HepG2 (cell line): ENCODE measurements at regions not wholly inside any gene's neighbourhood (a gene's known extent, or its start where the extent isn't known, plus 50 kb on each side); places are given as distances from the start of the nearest gene placed in this dataset.
A peak's percentile ranks its signal among the peaks of the same experiment; 100 is the strongest.

Experiments used
- CC2D1A ChIP-seq: sonication (generic); formaldehyde crosslinking; IDR thresholded peaks from 2 replicates; pipeline ENCODE4 v1.8.1; 2023; ENCODE audit warnings: mild to moderate bottlenecking, missing genetic modification reagents
- CREM ChIP-seq, 2 experiments: sonication (generic) in 1 of 2; formaldehyde crosslinking in 1 of 2; IDR thresholded peaks; 2 replicates each; pipeline versions ENCODE4 v1.4.0 to v1.6.1; 2016 to 2020; ENCODE audit warnings: antibody characterized with exemption in 1 of 2, mild to moderate bottlenecking in 1 of 2, missing genetic modification reagents in 1 of 2
- DMAP1 ChIP-seq: IDR thresholded peaks from 2 replicates; pipeline ENCODE4 v1.6.1; 2016
- ELF1 ChIP-seq: sonication (generic); formaldehyde crosslinking; IDR thresholded peaks from 2 replicates; pipeline ENCODE4 v1.4.0; 2020; ENCODE audit warnings: missing genetic modification reagents
- FOXP1 ChIP-seq, 2 experiments: fragments of 450-650 bp in 1 of 2; IDR thresholded peaks; 2 replicates each; pipeline ENCODE4 v1.6.1; 2017 to 2018; ENCODE audit warnings: antibody characterized with exemption in 1 of 2
- HMGA1 ChIP-seq: sonication (generic); formaldehyde crosslinking; conservative IDR thresholded peaks from 2 replicates; pipeline ENCODE4 v1.4.0; 2020; ENCODE audit warnings: missing genetic modification reagents
- KDM5A ChIP-seq: fragments of 200-600 bp; sonication (generic); IDR thresholded peaks from 2 replicates; pipeline ENCODE4 v1.7.0; 2018; ENCODE audit warnings: antibody characterized with exemption, mild to moderate bottlenecking, low read length, borderline replicate concordance
- MZF1 ChIP-seq: sonication (generic); formaldehyde crosslinking; IDR thresholded peaks from 2 replicates; pipeline ENCODE4 v1.8.1; 2023; ENCODE audit warnings: mild to moderate bottlenecking, missing genetic modification reagents, borderline replicate concordance
- SNAI1 ChIP-seq: sonication (generic); formaldehyde crosslinking; IDR thresholded peaks from 2 replicates; pipeline ENCODE4 v1.5.0; 2020; ENCODE audit warnings: mild to moderate bottlenecking, missing genetic modification reagents, borderline replicate concordance
- SP5 ChIP-seq: IDR thresholded peaks from 2 replicates; pipeline ENCODE4 v1.6.1; 2016; ENCODE audit warnings: low read depth, borderline replicate concordance
- TEAD2 ChIP-seq: sonication (generic); formaldehyde crosslinking; IDR thresholded peaks from 2 replicates; pipeline ENCODE4 v1.9.0; 2021; ENCODE audit warnings: missing genetic modification reagents
- TERF1 ChIP-seq: sonication (generic); formaldehyde crosslinking; IDR thresholded peaks from 2 replicates; pipeline ENCODE4 v1.8.0; 2022; ENCODE audit warnings: mild to moderate bottlenecking, missing genetic modification reagents, moderate library complexity
- TFDP1 ChIP-seq: IDR thresholded peaks from 2 replicates; pipeline ENCODE4 v1.6.1; 2016; ENCODE audit warnings: missing compliant biosample characterization, missing genetic modification reagents, borderline replicate concordance
- TSC22D2 ChIP-seq: sonication (generic); formaldehyde crosslinking; IDR thresholded peaks from 2 replicates; pipeline ENCODE4 v1.5.1; 2020; ENCODE audit warnings: missing genetic modification reagents, mild to moderate bottlenecking, borderline replicate concordance
- ZEB1 ChIP-seq: IDR thresholded peaks from 2 replicates; pipeline ENCODE4 v1.6.1; 2012; ENCODE audit warnings: mild to moderate bottlenecking, low read depth, inconsistent platforms; ENCODE audit not compliant: insufficient replicate concordance
- ZNF275 ChIP-seq: sonication (generic); formaldehyde crosslinking; IDR thresholded peaks from 2 replicates; pipeline ENCODE4 v1.8.0; 2022; ENCODE audit warnings: missing genetic modification reagents, mild to moderate bottlenecking, inconsistent platforms, borderline replicate concordance
- ZNF652 ChIP-seq: IDR thresholded peaks from 2 replicates; pipeline ENCODE4 v1.6.1; 2016; ENCODE audit warnings: low read depth, borderline replicate concordance
- ZSCAN21 ChIP-seq: sonication (generic); formaldehyde crosslinking; IDR thresholded peaks from 2 replicates; pipeline ENCODE4 v1.8.0; 2022; ENCODE audit warnings: mild to moderate bottlenecking, missing genetic modification reagents, moderate library complexity, borderline replicate concordance
- TF ChIP-seq, protein P1 (sequence below): IDR thresholded peaks from 2 replicates; pipeline ENCODE4 v1.6.1; 2016; ENCODE audit warnings: low read depth
- TF ChIP-seq, protein P2 (sequence below): sonication (generic); formaldehyde crosslinking; IDR thresholded peaks from 2 replicates; pipeline ENCODE4 v1.5.0; 2020; ENCODE audit warnings: missing genetic modification reagents
- TF ChIP-seq, protein P3 (sequence below): sonication (generic); formaldehyde crosslinking; IDR thresholded peaks from 2 replicates; pipeline ENCODE4 v1.5.1; 2020; ENCODE audit warnings: mild to moderate bottlenecking, missing genetic modification reagents

DNA sequence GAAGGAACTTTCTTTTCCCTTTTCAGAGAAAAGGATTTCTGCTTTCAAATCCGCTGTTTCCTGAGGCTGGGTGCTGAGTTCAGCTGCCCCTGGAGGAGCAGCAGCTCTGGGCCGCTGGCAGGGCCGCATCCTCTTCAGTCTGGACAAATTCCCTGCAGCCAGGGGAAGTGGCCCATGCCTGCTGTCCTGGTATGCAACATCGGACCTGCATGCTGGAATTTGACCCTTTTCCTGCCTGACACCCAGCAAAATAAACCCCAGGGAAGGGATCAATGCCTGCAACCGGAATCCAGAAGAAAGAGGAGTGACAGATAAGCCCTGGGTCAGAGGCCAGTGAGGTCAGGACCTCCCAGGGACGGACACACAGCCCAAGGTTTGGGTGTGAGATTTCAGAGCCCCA lies 54.1 kb upstream of the LINC01488 start (continued):
- TF ChIP-seq KDM5A (no peak), SNAI1 (CRISPR knock-in tag) (no peak), DMAP1 (0 out of 2 replicates have a peak, but pooled peaks have one; percentile 59), TERF1 (no peak), SP5 (CRISPR knock-in tag) (peak; percentile 78), TEAD2 (CRISPR knock-in tag) (no peak), TFDP1 (peak; percentile 26; the same call in 1 of the 2 replicates), FOXP1 (IDR thresholded peaks at IDR 0.05) (no peak), FOXP1 (CRISPR knock-in tag; IDR thresholded peaks at IDR 0.05) (peak; percentile 77), ZNF652 (CRISPR knock-in tag) (peak; percentile 71), CC2D1A (CRISPR knock-in tag) (no peak), HMGA1 (CRISPR knock-in tag) (no peak), ELF1 (CRISPR knock-in tag) (peak; percentile 54), MZF1 (CRISPR knock-in tag) (no peak), CREM (IDR thresholded peaks at IDR 0.05) (peak; percentile 57; the same call in 1 of the 2 replicates), CREM (CRISPR knock-in tag; IDR thresholded peaks at IDR 0.05) (no peak), ZNF275 (CRISPR knock-in tag) (0 out of 2 replicates have a peak, but pooled peaks have one; percentile 39), ZEB1 (peak; percentile 89), TSC22D2 (CRISPR knock-in tag) (no peak; the same call in 1 of the 2 replicates), ZSCAN21 (CRISPR knock-in tag) (0 out of 2 replicates have a peak, but pooled peaks have one; percentile 26)
- TF ChIP-seq, protein P1, sequence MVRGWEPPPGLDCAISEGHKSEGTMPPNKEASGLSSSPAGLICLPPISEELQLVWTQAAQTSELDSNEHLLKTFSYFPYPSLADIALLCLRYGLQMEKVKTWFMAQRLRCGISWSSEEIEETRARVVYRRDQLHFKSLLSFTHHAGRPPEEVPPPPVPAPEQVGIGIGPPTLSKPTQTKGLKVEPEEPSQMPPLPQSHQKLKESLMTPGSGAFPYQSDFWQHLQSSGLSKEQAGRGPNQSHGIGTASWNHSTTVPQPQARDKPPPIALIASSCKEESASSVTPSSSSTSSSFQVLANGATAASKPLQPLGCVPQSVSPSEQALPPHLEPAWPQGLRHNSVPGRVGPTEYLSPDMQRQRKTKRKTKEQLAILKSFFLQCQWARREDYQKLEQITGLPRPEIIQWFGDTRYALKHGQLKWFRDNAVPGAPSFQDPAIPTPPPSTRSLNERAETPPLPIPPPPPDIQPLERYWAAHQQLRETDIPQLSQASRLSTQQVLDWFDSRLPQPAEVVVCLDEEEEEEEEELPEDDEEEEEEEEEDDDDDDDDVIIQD (CRISPR knock-in tag): peak; percentile 64; the same call in 1 of the 2 replicates
- TF ChIP-seq, protein P2, sequence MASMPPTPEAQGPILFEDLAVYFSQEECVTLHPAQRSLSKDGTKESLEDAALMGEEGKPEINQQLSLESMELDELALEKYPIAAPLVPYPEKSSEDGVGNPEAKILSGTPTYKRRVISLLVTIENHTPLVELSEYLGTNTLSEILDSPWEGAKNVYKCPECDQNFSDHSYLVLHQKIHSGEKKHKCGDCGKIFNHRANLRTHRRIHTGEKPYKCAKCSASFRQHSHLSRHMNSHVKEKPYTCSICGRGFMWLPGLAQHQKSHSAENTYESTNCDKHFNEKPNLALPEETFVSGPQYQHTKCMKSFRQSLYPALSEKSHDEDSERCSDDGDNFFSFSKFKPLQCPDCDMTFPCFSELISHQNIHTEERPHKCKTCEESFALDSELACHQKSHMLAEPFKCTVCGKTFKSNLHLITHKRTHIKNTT: no peak
- TF ChIP-seq, protein P3, sequence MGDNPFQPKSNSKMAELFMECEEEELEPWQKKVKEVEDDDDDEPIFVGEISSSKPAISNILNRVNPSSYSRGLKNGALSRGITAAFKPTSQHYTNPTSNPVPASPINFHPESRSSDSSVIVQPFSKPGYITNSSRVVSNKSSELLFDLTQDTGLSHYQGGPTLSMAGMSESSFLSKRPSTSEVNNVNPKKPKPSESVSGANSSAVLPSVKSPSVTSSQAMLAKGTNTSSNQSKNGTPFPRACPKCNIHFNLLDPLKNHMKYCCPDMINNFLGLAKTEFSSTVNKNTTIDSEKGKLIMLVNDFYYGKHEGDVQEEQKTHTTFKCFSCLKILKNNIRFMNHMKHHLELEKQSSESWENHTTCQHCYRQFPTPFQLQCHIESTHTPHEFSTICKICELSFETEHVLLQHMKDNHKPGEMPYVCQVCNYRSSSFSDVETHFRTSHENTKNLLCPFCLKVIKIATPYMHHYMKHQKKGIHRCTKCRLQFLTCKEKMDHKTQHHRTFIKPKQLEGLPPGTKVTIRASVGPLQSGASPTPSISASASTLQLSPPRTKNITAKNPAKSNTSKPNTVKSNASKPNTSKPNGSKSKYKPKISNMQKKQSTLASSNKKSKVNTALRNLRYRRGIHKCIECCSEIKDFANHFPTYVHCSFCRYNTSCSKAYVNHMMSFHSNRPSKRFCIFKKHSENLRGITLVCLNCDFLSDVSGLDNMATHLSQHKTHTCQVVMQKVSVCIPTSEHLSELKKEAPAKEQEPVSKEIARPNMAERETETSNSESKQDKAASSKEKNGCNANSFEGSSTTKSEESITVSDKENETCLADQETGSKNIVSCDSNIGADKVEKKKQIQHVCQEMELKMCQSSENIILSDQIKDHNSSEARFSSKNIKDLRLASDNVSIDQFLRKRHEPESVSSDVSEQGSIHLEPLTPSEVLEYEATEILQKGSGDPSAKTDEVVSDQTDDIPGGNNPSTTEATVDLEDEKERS (CRISPR knock-in tag): 0 out of 2 replicates have a peak, but pooled peaks have one; percentile 71
